Endodermal cell (in vitro differentiated cells): ENCODE measurements at regions not wholly inside any gene's neighbourhood (a gene's known extent, or its start where the extent isn't known, plus 50 kb on each side); places are given as distances from the start of the nearest gene placed in this dataset.
"Not testable (repeated sequence)": the region's sequence is repeated elsewhere in the genome, so short reads cannot be mapped to it uniquely, and the experiment has no call there.

Source experiments
- DNase-seq: peaks from one replicate; pipeline ENCODE4 v3.0.0-alpha.2; 2017
- H3K27ac ChIP-seq: 2 replicates; pipeline ENCODE4 v1.5.1; 2013; ENCODE audit warnings: mild to moderate bottlenecking, low read depth, low read length, moderate library complexity
- H3K27me3 ChIP-seq: 2 replicates; pipeline ENCODE4 v1.6.1; 2013; ENCODE audit warnings: mild to moderate bottlenecking, low read length, moderate library complexity; ENCODE audit not compliant: insufficient read depth, control insufficient read depth, poor library complexity, severe bottlenecking
- H3K36me3 ChIP-seq: 2 replicates; pipeline ENCODE4 v1.7.0; 2013; ENCODE audit warnings: mild to moderate bottlenecking, low read length, moderate library complexity; ENCODE audit not compliant: control insufficient read depth, insufficient read depth
- H3K4me1 ChIP-seq: one replicate; pipeline ENCODE4 v1.7.0; 2013; ENCODE audit warnings: low read length; ENCODE audit not compliant: control insufficient read depth, insufficient read depth
- H3K4me3 ChIP-seq: 2 replicates; pipeline ENCODE4 v1.5.1; 2013; ENCODE audit warnings: mild to moderate bottlenecking, low read length, moderate library complexity
- H3K9ac ChIP-seq: 2 replicates; pipeline ENCODE4 v1.6.1; 2013; ENCODE audit warnings: mild to moderate bottlenecking, low read length, moderate library complexity; ENCODE audit not compliant: poor library complexity, severe bottlenecking; ENCODE audit errors: extremely low read depth
- H3K9me3 ChIP-seq: 2 replicates; pipeline ENCODE4 v1.6.1; 2013; ENCODE audit warnings: mild to moderate bottlenecking, low read length, moderate library complexity; ENCODE audit not compliant: control insufficient read depth
- H3K27ac Mint-ChIP-seq: 2 replicates; pipeline ENCODE4 v1.8.0; 2020; ENCODE audit warnings: mixed read lengths
- H3K27me3 Mint-ChIP-seq: 2 replicates; pipeline ENCODE4 v1.8.0; 2021; ENCODE audit warnings: mild to moderate bottlenecking, mixed read lengths; ENCODE audit not compliant: insufficient read depth
- H3K36me3 Mint-ChIP-seq: 2 replicates; pipeline ENCODE4 v1.8.0; 2020; ENCODE audit warnings: low read depth, mixed read lengths
- H3K4me1 Mint-ChIP-seq: 2 replicates; pipeline ENCODE4 v1.8.0; 2020; ENCODE audit warnings: mixed read lengths
- H3K4me3 Mint-ChIP-seq: 2 replicates; pipeline ENCODE4 v1.8.0; 2020; ENCODE audit warnings: mild to moderate bottlenecking, moderate library complexity, mixed read lengths
- H3K9me3 Mint-ChIP-seq: 2 replicates; pipeline ENCODE4 v1.8.0; 2020; ENCODE audit warnings: mild to moderate bottlenecking, mixed read lengths
- WGBS, 2 experiments: methylation state at CpG; one replicate each; pipeline versions ENCODE4 v1.1.5 to v1.1.7; 2013; ENCODE audit warnings: missing lambda C conversion rate in 2 of 2, mixed read lengths in 1 of 2; ENCODE audit not compliant: insufficient coverage in 1 of 2, insufficient read length in 1 of 2; 5-methylcytosine and 5-hydroxymethylcytosine counted together
- TF ChIP-seq, protein P1 (sequence below): fragments of 200-600 bp; sonication (generic); conservative IDR thresholded peaks from 2 replicates; pipeline ENCODE4 v1.5.0; 2021; ENCODE audit warnings: antibody characterized with exemption, mild to moderate bottlenecking

DNA sequence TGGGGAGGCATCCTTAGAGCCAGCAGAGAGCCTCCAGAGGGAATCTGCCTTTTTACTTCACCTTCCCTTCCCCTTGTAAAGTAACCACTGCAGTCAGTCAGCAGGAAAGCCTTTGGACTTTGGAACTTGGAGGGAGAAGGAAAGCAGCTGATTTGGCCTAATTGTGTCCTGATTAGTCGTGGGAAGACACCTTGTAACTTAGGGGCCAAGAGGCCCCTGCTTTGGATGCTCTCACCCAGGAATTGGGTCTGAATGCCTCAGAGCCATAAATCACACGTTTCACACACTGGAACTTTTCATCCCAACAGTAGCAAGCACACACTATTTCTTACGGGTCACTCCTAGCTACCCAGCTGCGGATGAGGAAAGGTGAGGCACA, 81.0 kb upstream of the PPM1B start:
- no peaks in the 10 kb centered on the region for H3K27me3 ChIP-seq
- Mint-ChIP-seq H3K27ac (peak overlapping the region; percentile 89), H3K27me3 (no peaks in the 10 kb centered on the region), H3K9me3 (no peaks in the 10 kb centered on the region), H3K4me1 (peaks cover 19% of the 10 kb centered on the region), H3K4me3 (peak overlapping the region; percentile 48), H3K36me3 (no peaks in the 10 kb centered on the region)
- no peak overlapping the region for H3K27ac ChIP-seq
- peak overlapping the region; percentile 75 for H3K4me3 ChIP-seq
- H3K4me1 ChIP-seq = peaks cover 9% of the 10 kb centered on the region
- 48 to 56% methylated on average over 2 to 4 of the region's 4 CpGs for WGBS, 2 experiments
- DNase-seq = peak; percentile 63
- H3K9ac ChIP-seq = peak overlapping the region; percentile 40
- TF ChIP-seq, protein P1, sequence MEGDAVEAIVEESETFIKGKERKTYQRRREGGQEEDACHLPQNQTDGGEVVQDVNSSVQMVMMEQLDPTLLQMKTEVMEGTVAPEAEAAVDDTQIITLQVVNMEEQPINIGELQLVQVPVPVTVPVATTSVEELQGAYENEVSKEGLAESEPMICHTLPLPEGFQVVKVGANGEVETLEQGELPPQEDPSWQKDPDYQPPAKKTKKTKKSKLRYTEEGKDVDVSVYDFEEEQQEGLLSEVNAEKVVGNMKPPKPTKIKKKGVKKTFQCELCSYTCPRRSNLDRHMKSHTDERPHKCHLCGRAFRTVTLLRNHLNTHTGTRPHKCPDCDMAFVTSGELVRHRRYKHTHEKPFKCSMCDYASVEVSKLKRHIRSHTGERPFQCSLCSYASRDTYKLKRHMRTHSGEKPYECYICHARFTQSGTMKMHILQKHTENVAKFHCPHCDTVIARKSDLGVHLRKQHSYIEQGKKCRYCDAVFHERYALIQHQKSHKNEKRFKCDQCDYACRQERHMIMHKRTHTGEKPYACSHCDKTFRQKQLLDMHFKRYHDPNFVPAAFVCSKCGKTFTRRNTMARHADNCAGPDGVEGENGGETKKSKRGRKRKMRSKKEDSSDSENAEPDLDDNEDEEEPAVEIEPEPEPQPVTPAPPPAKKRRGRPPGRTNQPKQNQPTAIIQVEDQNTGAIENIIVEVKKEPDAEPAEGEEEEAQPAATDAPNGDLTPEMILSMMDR = no peak
- H3K36me3 ChIP-seq = no peaks in the 10 kb centered on the region
- H3K9me3 ChIP-seq = no peaks in the 10 kb centered on the region

DNA sequence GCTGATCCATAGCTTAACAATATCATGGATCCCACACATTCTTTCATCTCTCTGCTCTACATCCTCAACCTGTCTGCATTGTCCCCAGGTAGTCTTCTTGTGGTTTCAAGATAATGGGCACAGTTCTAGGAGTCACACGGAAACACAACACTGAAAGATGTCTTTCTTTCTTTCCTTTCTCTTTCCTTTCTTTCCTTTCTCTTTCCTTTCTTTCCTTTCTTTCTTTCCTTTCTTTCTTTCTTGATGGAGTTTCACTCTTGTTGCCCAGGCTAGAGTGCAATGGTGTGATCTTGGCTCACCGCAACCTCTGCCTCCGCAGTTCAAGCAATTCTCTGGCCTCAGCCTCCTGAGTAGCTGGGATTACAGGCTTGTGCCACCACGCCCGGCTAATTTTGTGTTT, 76.2 kb upstream of the PPM1B start:
- H3K36me3 Mint-ChIP-seq, H3K9me3 Mint-ChIP-seq, H3K27me3 ChIP-seq, H3K9ac ChIP-seq, H3K4me1 ChIP-seq, H3K27ac ChIP-seq, H3K27me3 Mint-ChIP-seq, H3K27ac Mint-ChIP-seq, H3K9me3 ChIP-seq, H3K4me3 Mint-ChIP-seq, DNase-seq, H3K36me3 ChIP-seq, H3K4me3 ChIP-seq: not testable (repeated sequence)
- H3K4me1 Mint-ChIP-seq = peaks cover 15% of the 10 kb centered on the region
- WGBS, 2 experiments = 90% methylated on average over 5 of the region's 5 CpGs; no CpG with 5 or more reads in 1 of the 2 experiments

DNA sequence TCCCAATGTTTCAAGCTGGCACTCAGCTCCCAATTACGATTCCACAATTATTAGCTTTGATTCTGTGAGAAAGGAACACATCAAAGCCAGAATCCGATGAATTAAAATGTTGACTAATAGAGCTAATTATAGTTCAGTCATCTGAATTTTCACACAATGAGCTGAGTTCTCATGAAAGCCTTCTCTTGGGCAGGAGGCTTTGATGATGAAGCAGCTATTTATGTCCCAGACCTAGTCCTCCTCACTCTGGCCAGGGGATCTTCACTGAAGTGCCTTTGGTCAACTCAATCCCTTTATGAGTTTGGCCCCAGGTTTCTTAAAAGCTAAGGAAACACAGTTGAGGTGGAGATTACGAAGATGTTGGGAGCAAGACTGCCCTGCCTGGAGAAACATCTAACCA, 74.7 kb upstream of the PPM1B start:
- H3K27ac ChIP-seq = no peak overlapping the region
- Mint-ChIP-seq H3K27ac (no peak overlapping the region), H3K4me1 (peaks cover 5% of the 10 kb centered on the region), H3K36me3 (no peaks in the 10 kb centered on the region), H3K9me3 (peaks cover 4% of the 10 kb centered on the region), H3K27me3 (no peaks in the 10 kb centered on the region), H3K4me3 (no peak overlapping the region)
- TF ChIP-seq, protein P1 = no peak
- H3K27me3 ChIP-seq = no peaks in the 10 kb centered on the region
- no peaks in the 10 kb centered on the region for H3K36me3 ChIP-seq
- no peaks in the 10 kb centered on the region for H3K9me3 ChIP-seq
- no peaks in the 10 kb centered on the region for H3K4me1 ChIP-seq
- H3K9ac ChIP-seq = no peak overlapping the region
- 90 to 91% methylated on average over 3 of the region's 3 CpGs for WGBS, 2 experiments
- H3K4me3 ChIP-seq = no peak overlapping the region
- no peak for DNase-seq

DNA sequence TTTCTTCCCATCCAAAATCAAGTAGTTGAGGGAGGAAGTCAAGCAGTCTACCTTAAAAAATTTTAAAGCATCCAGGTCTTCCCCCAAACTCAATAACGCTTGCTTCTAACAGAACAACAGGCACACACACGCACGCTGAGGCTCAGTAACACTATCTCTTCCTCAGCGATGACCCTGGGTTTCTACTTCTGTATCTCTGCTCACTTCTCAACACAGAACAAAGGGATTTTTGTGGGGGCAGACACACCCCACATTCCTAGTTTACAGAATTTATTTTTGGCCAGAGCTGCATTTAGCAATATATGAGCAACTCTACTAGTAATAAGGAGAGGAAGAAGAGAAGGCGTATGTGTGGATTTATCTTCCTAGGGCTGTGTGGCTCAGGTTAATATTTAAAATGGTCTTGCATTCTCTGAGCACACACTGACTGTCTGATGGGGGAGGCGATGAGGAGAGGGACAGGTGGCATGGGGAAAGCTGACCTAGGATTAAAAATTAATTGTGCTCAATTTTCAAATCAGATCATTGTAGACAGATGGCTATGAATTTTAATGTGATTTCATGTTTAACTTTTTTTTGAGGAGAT, 71.3 kb upstream of the PPM1B start:
- TF ChIP-seq, protein P1 = no peak
- H3K27me3 Mint-ChIP-seq = no peaks in the 10 kb centered on the region

More for the DNA sequence above, 71.3 kb upstream of the PPM1B start:
- H3K36me3 Mint-ChIP-seq = no peaks in the 10 kb centered on the region
- no peaks in the 10 kb centered on the region for H3K27me3 ChIP-seq
- WGBS, 2 experiments = 90 to 96% methylated on average over 4 to 6 of the region's 6 CpGs
- DNase-seq = no peak
- H3K4me1 Mint-ChIP-seq = no peaks in the 10 kb centered on the region
- no peak overlapping the region for H3K27ac Mint-ChIP-seq
- no peak overlapping the region for H3K4me3 ChIP-seq
- H3K4me3 Mint-ChIP-seq = no peak overlapping the region
- no peaks in the 10 kb centered on the region for H3K4me1 ChIP-seq
- no peak overlapping the region for H3K9ac ChIP-seq
- no peak overlapping the region for H3K27ac ChIP-seq
- H3K9me3 Mint-ChIP-seq = peaks cover 4% of the 10 kb centered on the region
- no peaks in the 10 kb centered on the region for H3K9me3 ChIP-seq
- no peaks in the 10 kb centered on the region for H3K36me3 ChIP-seq
